SK-N-SH treated with all-trans-retinoic acid at 6 μM for 48 hours (cell line): ENCODE measurements at regions not wholly inside any gene's neighbourhood (a gene's known extent, or its start where the extent isn't known, plus 50 kb on each side); places are given as distances from the start of the nearest gene placed in this dataset.

ENCODE experiments used
- ATAC-seq: fragments of 200-7000 bp; cut with Tn5 transposase; 3 replicates; pipeline ENCODE4 v1.9.1; 2020; ENCODE audit warnings: mild to moderate bottlenecking, moderate library complexity
- ARNTL ChIP-seq: fragments of 450-650 bp; formaldehyde crosslinking; IDR thresholded peaks from 2 replicates; pipeline ENCODE4 v1.5.0; 2020; ENCODE audit warnings: low read depth, mild to moderate bottlenecking, moderate library complexity, borderline replicate concordance
- BACH2 ChIP-seq: fragments of 250-450 bp; sonication (Bioruptor Pico); IDR thresholded peaks from 2 replicates; pipeline ENCODE4 v1.9.0; 2021; ENCODE audit warnings: mild to moderate bottlenecking, borderline replicate concordance
- CSDC2 ChIP-seq: fragments of 250-450 bp; sonication (Bioruptor Pico); IDR thresholded peaks from 2 replicates; pipeline ENCODE4 v1.5.0; 2020; ENCODE audit warnings: mild to moderate bottlenecking, moderate library complexity
- ESRRG ChIP-seq: fragments of 250-450 bp; sonication (Bioruptor Pico); IDR thresholded peaks from 2 replicates; pipeline ENCODE4 v1.6.1; 2021; ENCODE audit warnings: mild to moderate bottlenecking
- ISL1 ChIP-seq: fragments of 250-450 bp; sonication (Bioruptor Pico); IDR thresholded peaks from 2 replicates; pipeline ENCODE4 v2.1.2; 2022; ENCODE audit warnings: mild to moderate bottlenecking, moderate library complexity
- OSR1 ChIP-seq: fragments of 250-450 bp; sonication (Bioruptor Pico); IDR thresholded peaks from 2 replicates; pipeline ENCODE4 v1.8.0; 2022; ENCODE audit warnings: moderate library complexity, mild to moderate bottlenecking, inconsistent platforms
- PATZ1 ChIP-seq: fragments of 250-450 bp; sonication (Bioruptor Pico); IDR thresholded peaks from 2 replicates; pipeline ENCODE4 v1.8.0; 2020; ENCODE audit warnings: mild to moderate bottlenecking, moderate library complexity, borderline replicate concordance
- PPARA ChIP-seq: fragments of 250-450 bp; sonication (Bioruptor Pico); IDR thresholded peaks from 2 replicates; pipeline ENCODE4 v1.5.0; 2020; ENCODE audit warnings: mild to moderate bottlenecking, borderline replicate concordance
- RARB ChIP-seq: fragments of 250-450 bp; sonication (Bioruptor Pico); IDR thresholded peaks from 2 replicates; pipeline ENCODE4 v1.8.0; 2021; ENCODE audit warnings: mild to moderate bottlenecking, moderate library complexity
- SNAI2 ChIP-seq: fragments of 250-450 bp; sonication (Bioruptor Pico); IDR thresholded peaks from 2 replicates; pipeline ENCODE4 v1.5.0; 2020; ENCODE audit warnings: mild to moderate bottlenecking, moderate library complexity
- TCF4 ChIP-seq: fragments of 250-450 bp; sonication (Bioruptor Pico); IDR thresholded peaks from 2 replicates; pipeline ENCODE4 v1.8.0; 2021; ENCODE audit warnings: mild to moderate bottlenecking, moderate library complexity, borderline replicate concordance
- ZC3H10 ChIP-seq: fragments of 250-450 bp; sonication (Bioruptor Pico); IDR thresholded peaks from 2 replicates; pipeline ENCODE4 v1.5.1; 2021; ENCODE audit warnings: mild to moderate bottlenecking, moderate library complexity
- ZFP3 ChIP-seq: fragments of 250-450 bp; sonication (Bioruptor Pico); IDR thresholded peaks from 2 replicates; pipeline ENCODE4 v1.5.0; 2020; ENCODE audit warnings: mild to moderate bottlenecking, moderate library complexity
- ZFP30 ChIP-seq: fragments of 450-650 bp; formaldehyde crosslinking; IDR thresholded peaks from 2 replicates; pipeline ENCODE4 v1.5.0; 2022; ENCODE audit warnings: mild to moderate bottlenecking, moderate library complexity
- ZNF565 ChIP-seq: fragments of 450-650 bp; formaldehyde crosslinking; conservative IDR thresholded peaks from 2 replicates; pipeline ENCODE4 v1.5.0; 2020; ENCODE audit warnings: low read depth, mild to moderate bottlenecking, moderate library complexity
- ZNF70 ChIP-seq: fragments of 450-650 bp; formaldehyde crosslinking; IDR thresholded peaks from 2 replicates; pipeline ENCODE4 v1.5.0; 2020; ENCODE audit warnings: mild to moderate bottlenecking, moderate library complexity
- ZNF8 ChIP-seq: fragments of 450-650 bp; formaldehyde crosslinking; IDR thresholded peaks from 2 replicates; pipeline ENCODE4 v1.5.0; 2020; ENCODE audit warnings: mild to moderate bottlenecking, moderate library complexity
- TF ChIP-seq, protein P1 (sequence below): fragments of 250-450 bp; sonication (Bioruptor Pico); IDR thresholded peaks from 2 replicates; pipeline ENCODE4 v1.5.0; 2020; ENCODE audit warnings: mild to moderate bottlenecking, moderate library complexity
- TF ChIP-seq, protein P2 (sequence below): fragments of 250-450 bp; sonication (Bioruptor Pico); IDR thresholded peaks from 2 replicates; pipeline ENCODE4 v1.8.0; 2021; ENCODE audit warnings: low read depth, mild to moderate bottlenecking, moderate library complexity, borderline replicate concordance
- TF ChIP-seq, protein P3 (sequence below): fragments of 250-450 bp; sonication (Bioruptor Pico); IDR thresholded peaks from 2 replicates; pipeline ENCODE4 v1.5.1; 2021; ENCODE audit warnings: mild to moderate bottlenecking, moderate library complexity

DNA sequence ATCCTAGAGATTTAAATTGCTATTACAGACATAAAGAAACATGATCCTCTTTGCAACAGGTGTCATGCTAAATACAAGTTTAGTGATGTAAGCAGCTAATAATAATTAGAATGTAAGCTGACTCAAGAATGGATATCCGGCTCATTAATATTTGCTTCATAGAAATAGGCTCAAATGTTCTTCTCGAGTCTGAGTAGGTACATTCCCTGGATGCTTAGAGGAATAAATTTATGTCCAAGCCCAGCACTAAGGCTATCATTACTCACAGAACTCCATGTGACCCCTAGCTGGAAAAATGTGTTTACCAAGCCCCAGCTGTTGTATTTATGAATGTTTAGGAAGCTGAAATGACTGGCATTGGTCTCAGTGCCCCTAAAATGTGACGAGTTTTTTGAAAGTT, 87.6 kb upstream of the TSPAN7 start:
- no peak for ATAC-seq
- no peak for TF ChIP-seq BACH2 (CRISPR knock-in tag)

GRCh38 chrX:38474543-38474942, 86.8 kb upstream of the TSPAN7 start:
- TF ChIP-seq ZNF8 (no peak), ZNF70 (no peak)
- ATAC-seq: no peak

DNA sequence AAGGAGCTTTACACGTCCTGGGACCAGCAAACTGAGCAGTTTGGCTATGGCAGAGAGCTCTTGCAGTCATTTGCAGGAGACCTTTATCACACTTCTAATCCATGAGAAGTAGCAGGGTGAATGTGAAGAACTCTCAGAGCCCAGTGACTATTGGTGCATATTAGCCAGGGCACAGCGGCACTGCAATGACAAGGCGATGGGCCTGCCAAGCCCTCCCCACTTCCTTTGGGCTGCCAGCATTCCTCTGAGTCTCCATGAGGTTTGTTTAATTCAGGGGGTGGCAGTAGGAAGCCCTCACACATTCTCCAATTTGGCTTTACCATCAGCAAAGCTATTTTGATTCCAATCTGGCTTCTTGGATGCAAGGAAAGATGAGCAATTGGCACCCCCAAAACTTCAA, 79.2 kb upstream of the TSPAN7 start:
- no peak for ATAC-seq
- TF ChIP-seq, protein P1, sequence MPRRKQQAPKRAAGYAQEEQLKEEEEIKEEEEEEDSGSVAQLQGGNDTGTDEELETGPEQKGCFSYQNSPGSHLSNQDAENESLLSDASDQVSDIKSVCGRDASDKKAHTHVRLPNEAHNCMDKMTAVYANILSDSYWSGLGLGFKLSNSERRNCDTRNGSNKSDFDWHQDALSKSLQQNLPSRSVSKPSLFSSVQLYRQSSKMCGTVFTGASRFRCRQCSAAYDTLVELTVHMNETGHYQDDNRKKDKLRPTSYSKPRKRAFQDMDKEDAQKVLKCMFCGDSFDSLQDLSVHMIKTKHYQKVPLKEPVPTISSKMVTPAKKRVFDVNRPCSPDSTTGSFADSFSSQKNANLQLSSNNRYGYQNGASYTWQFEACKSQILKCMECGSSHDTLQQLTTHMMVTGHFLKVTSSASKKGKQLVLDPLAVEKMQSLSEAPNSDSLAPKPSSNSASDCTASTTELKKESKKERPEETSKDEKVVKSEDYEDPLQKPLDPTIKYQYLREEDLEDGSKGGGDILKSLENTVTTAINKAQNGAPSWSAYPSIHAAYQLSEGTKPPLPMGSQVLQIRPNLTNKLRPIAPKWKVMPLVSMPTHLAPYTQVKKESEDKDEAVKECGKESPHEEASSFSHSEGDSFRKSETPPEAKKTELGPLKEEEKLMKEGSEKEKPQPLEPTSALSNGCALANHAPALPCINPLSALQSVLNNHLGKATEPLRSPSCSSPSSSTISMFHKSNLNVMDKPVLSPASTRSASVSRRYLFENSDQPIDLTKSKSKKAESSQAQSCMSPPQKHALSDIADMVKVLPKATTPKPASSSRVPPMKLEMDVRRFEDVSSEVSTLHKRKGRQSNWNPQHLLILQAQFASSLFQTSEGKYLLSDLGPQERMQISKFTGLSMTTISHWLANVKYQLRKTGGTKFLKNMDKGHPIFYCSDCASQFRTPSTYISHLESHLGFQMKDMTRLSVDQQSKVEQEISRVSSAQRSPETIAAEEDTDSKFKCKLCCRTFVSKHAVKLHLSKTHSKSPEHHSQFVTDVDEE: no peak
- TF ChIP-seq PATZ1 (CRISPR knock-in tag) (no peak), BACH2 (CRISPR knock-in tag) (no peak), ARNTL (no peak), PPARA (no peak), TCF4 (no peak), ZC3H10 (no peak), ESRRG (CRISPR knock-in tag) (no peak), ZNF565 (CRISPR knock-in tag) (no peak), ZFP30 (CRISPR knock-in tag) (no peak), ZNF8 (no peak), CSDC2 (no peak), OSR1 (no peak), RARB (CRISPR knock-in tag) (no peak)
- TF ChIP-seq, protein P2, sequence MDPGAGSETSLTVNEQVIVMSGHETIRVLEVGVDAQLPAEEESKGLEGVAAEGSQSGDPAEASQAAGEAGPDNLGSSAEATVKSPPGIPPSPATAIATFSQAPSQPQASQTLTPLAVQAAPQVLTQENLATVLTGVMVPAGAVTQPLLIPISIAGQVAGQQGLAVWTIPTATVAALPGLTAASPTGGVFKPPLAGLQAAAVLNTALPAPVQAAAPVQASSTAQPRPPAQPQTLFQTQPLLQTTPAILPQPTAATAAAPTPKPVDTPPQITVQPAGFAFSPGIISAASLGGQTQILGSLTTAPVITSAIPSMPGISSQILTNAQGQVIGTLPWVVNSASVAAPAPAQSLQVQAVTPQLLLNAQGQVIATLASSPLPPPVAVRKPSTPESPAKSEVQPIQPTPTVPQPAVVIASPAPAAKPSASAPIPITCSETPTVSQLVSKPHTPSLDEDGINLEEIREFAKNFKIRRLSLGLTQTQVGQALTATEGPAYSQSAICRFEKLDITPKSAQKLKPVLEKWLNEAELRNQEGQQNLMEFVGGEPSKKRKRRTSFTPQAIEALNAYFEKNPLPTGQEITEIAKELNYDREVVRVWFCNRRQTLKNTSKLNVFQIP (CRISPR knock-in tag): no peak
- TF ChIP-seq, protein P3, sequence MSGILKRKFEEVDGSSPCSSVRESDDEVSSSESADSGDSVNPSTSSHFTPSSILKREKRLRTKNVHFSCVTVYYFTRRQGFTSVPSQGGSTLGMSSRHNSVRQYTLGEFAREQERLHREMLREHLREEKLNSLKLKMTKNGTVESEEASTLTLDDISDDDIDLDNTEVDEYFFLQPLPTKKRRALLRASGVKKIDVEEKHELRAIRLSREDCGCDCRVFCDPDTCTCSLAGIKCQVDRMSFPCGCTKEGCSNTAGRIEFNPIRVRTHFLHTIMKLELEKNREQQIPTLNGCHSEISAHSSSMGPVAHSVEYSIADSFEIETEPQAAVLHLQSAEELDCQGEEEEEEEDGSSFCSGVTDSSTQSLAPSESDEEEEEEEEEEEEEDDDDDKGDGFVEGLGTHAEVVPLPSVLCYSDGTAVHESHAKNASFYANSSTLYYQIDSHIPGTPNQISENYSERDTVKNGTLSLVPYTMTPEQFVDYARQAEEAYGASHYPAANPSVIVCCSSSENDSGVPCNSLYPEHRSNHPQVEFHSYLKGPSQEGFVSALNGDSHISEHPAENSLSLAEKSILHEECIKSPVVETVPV (CRISPR knock-in tag): no peak

DNA sequence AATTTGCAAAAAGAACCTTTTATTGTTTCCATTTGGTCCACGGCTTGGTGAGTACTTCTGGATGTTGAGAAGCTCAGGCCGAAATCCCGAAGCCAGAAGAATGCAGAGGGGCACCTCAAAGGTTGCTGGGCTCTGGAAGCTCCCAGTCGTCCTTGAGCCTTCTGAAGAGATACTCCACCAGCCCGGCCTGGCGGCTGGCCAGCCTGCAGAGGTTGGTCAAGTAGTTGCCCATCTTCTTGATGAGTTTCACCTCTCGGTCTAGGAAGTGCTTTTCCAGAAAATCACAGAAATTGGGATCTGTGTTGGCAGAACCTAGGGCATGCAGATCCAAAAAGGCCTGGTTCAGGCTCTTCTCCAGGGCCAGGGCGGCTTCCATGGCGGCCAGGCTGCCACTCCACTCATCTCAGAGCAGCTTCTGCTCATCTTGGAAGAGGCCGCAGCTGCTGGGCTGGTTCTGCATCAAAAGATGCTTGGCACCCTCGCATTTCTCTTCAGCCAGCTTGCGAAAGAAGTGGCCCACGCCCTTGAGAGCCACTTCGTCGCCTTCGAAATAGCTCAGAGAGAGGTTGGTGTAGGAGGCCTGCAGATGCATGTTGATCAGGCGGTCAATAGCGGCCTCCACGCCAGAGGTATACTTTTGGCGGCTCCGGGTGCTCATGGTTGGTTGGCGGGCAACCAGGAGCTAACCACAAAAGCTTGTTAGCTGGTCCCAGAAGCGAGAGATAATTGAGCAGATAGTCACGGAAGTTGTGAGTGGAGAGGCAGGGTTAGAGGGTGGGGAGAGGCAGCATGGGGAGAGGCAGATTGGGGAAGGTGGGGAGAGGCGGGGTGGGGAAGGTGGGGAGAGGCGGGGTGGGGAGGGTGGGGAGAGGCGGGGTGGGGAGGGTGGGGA, 76.5 kb upstream of the TSPAN7 start:
- ATAC-seq: no peak
- no peak for TF ChIP-seq ZNF565 (CRISPR knock-in tag)
- TF ChIP-seq SNAI2: no peak
- TF ChIP-seq ZFP30 (CRISPR knock-in tag): no peak
- TF ChIP-seq OSR1: no peak
- TF ChIP-seq ZFP3: no peak
- no peak for TF ChIP-seq ZNF70
- TF ChIP-seq, protein P3 (CRISPR knock-in tag): no peak
- no peak for TF ChIP-seq CSDC2
- TF ChIP-seq ISL1: no peak
